GM12878 (cell line): ENCODE measurements at regions not wholly inside any gene's neighbourhood (a gene's known extent, or its start where the extent isn't known, plus 50 kb on each side); places are given as distances from the start of the nearest gene placed in this dataset.

Experiments used
- ATAC-seq: fragments of 200-7000 bp; cut with Tn5 transposase; 3 replicates; pipeline ENCODE4 v1.9.1; 2020; ENCODE audit warnings: mild to moderate bottlenecking, moderate library complexity
- BruUV-seq: library from RNA; stranded (reverse); fragments of 400-500 nt; replicated peaks from 2 replicates; lab custom pipeline; 2021; lab: Mats Ljungman, UMichigan
- CTCF ChIA-PET: fragments of 300-600 bp; sonication (Branson Sonifier 250); formaldehyde crosslinking; extraction: SDS; loops from one replicate; lab custom pipeline; 2021; ENCODE audit warnings: inconsistent platforms; lab: Yijun Ruan, JAX
- POLR2A ChIA-PET: fragments of 350-600 bp; formaldehyde crosslinking; extraction: SDS; loops from one replicate; lab custom pipeline; 2021; ENCODE audit warnings: inconsistent platforms; lab: Charles Lee
- RAD21 ChIA-PET: fragments of 300-600 bp; sonication (Branson Sonifier 250); formaldehyde crosslinking; loops from one replicate; lab custom pipeline; 2023; ENCODE audit warnings: antibody characterized with exemption; ENCODE audit not compliant: unreplicated experiment; lab: Charles Lee
- SMC1A ChIA-PET: fragments of 300-600 bp; sonication (Branson Sonifier 250); formaldehyde crosslinking; loops from one replicate; lab custom pipeline; 2023; ENCODE audit not compliant: unreplicated experiment, uncharacterized antibody; lab: Charles Lee
- DNase-seq: peaks from one replicate; pipeline ENCODE4 v3.0.0-alpha.2; 2011; ENCODE audit warnings: low read depth, low spot score
- FAIRE-seq: peaks from 3 replicates; lab custom pipeline; 2011; peaks lifted over from hg19 to GRCh38; lab: Jason Lieb, UNC
- H2AFZ ChIP-seq: 2 replicates; pipeline ENCODE4 v1.6.0; 2011; ENCODE audit warnings: low read depth, low read length, control low read depth; ENCODE audit not compliant: control insufficient read depth
- H3K27ac ChIP-seq: 2 replicates; pipeline ENCODE4 v1.5.1; 2011; ENCODE audit warnings: control low read depth; ENCODE audit not compliant: control insufficient read depth, insufficient read depth
- H3K27me3 ChIP-seq, 2 experiments: replicated peaks in 1 of 2; 2 replicates each; pipeline versions ENCODE4 v1.6.0 to v1.6.1; 2011; ENCODE audit warnings: low read length in 1 of 2; ENCODE audit not compliant: control insufficient read depth in 2 of 2, insufficient read depth in 2 of 2
- H3K36me3 ChIP-seq, 2 experiments: 2 replicates each; pipeline ENCODE4 v1.5.1; 2011; ENCODE audit warnings: low read length in 1 of 2; ENCODE audit not compliant: control insufficient read depth in 2 of 2, insufficient read depth in 2 of 2
- H3K4me1 ChIP-seq: 2 replicates; pipeline ENCODE4 v1.6.1; 2011; ENCODE audit warnings: mild to moderate bottlenecking, low read length, moderate library complexity, mixed read lengths; ENCODE audit not compliant: control insufficient read depth, insufficient read depth
- H3K4me2 ChIP-seq: 2 replicates; pipeline ENCODE4 v1.6.0; 2011; ENCODE audit warnings: control low read depth; ENCODE audit not compliant: control insufficient read depth, insufficient read depth
- H3K4me3 ChIP-seq: fragments of 200-600 bp; sonication (generic); 2 replicates; pipeline ENCODE4 v1.5.1; 2016
- H3K79me2 ChIP-seq: 2 replicates; pipeline ENCODE4 v1.6.0; 2011; ENCODE audit warnings: low read length; ENCODE audit not compliant: control insufficient read depth, insufficient read depth
- H3K9ac ChIP-seq: 2 replicates; pipeline ENCODE4 v1.8.0; 2011; ENCODE audit warnings: low read length, control low read depth, mixed read lengths; ENCODE audit not compliant: control insufficient read depth, insufficient read depth
- H3K9me3 ChIP-seq: replicated peaks from 3 replicates; pipeline ENCODE4 v1.5.1; 2011; ENCODE audit warnings: mild to moderate bottlenecking, low read length; ENCODE audit not compliant: control insufficient read depth, insufficient read depth
- H4K20me1 ChIP-seq: 2 replicates; pipeline ENCODE4 v1.6.0; 2011; ENCODE audit not compliant: control insufficient read depth, insufficient read depth
- BCL11A ChIP-seq: IDR thresholded peaks from 2 replicates; pipeline ENCODE4 v1.6.1; 2011; ENCODE audit warnings: low read depth, low read length
- CREB1 ChIP-seq: IDR thresholded peaks from 2 replicates; pipeline ENCODE4 v1.6.1; 2012; ENCODE audit warnings: low read depth, mild to moderate bottlenecking, inconsistent platforms
- IKZF1 ChIP-seq: fragments of 450-650 bp; conservative IDR thresholded peaks from 2 replicates; pipeline ENCODE4 v1.6.1; 2017; ENCODE audit warnings: antibody characterized with exemption, mild to moderate bottlenecking
- IKZF2 ChIP-seq, 2 experiments: fragments of 450-650 bp; IDR thresholded peaks; 2 replicates each; pipeline ENCODE4 v1.6.1; 2017; ENCODE audit warnings: mild to moderate bottlenecking in 2 of 2, moderate library complexity in 2 of 2
- IRF4 ChIP-seq: IDR thresholded peaks from 2 replicates; pipeline ENCODE4 v1.6.1; 2011; ENCODE audit warnings: low read depth, low read length
- MEF2B ChIP-seq: fragments of 450-650 bp; IDR thresholded peaks from 2 replicates; pipeline ENCODE4 v1.6.1; 2018; ENCODE audit warnings: mild to moderate bottlenecking, moderate library complexity; ENCODE audit not compliant: partially characterized antibody, poor library complexity, severe bottlenecking
- MTA2 ChIP-seq: fragments of 450-650 bp; IDR thresholded peaks from 2 replicates; pipeline ENCODE4 v1.6.1; 2016; ENCODE audit warnings: low read depth, mild to moderate bottlenecking, moderate library complexity
- PAX5 ChIP-seq: IDR thresholded peaks from 2 replicates; pipeline ENCODE4 v1.6.1; 2011; ENCODE audit warnings: low read depth, low read length, borderline replicate concordance
- RUNX3 ChIP-seq: IDR thresholded peaks from 2 replicates; pipeline ENCODE4 v1.6.1; 2012; ENCODE audit warnings: low read length, inconsistent platforms
- SIN3A ChIP-seq: IDR thresholded peaks from 2 replicates; pipeline ENCODE4 v1.6.1; 2012; ENCODE audit warnings: low read depth, low read length, improper control_type of control experiment
- TAF1 ChIP-seq: IDR thresholded peaks from 2 replicates; pipeline ENCODE4 v1.6.1; 2011; ENCODE audit warnings: mild to moderate bottlenecking, low read depth, low read length, borderline replicate concordance
- TCF7 ChIP-seq: IDR thresholded peaks from 2 replicates; pipeline ENCODE4 v1.6.1; 2014; ENCODE audit warnings: antibody characterized with exemption, borderline replicate concordance
- ZBED1 ChIP-seq: IDR thresholded peaks from 2 replicates; pipeline ENCODE4 v1.6.1; 2016; ENCODE audit warnings: borderline replicate concordance
- ZSCAN29 ChIP-seq: fragments of 450-650 bp; IDR thresholded peaks from 2 replicates; pipeline ENCODE4 v1.6.1; 2017; ENCODE audit warnings: mild to moderate bottlenecking, moderate library complexity
- WGBS: methylation state at CpG from one replicate; pipeline ENCODE4 v1.1.6; 2016; ENCODE audit warnings: low lambda C conversion rate; ENCODE audit not compliant: insufficient replicate concordance, insufficient coverage; ENCODE audit errors: missing lambda C conversion rate; 5-methylcytosine and 5-hydroxymethylcytosine counted together
- in situ Hi-C: fragments of 300-500 bp; cut with MboI; formaldehyde crosslinking; loops from 9 replicates; pipeline ENCODE4 v1.14.3; 2018; ENCODE audit warnings: mixed read lengths
- intact Hi-C: fragments of 100-400 bp; cut with micrococcal nuclease; formaldehyde crosslinking; loops from one replicate; pipeline ENCODE4 v1.14.2; 2022; ENCODE audit not compliant: unreplicated experiment
- TF ChIP-seq, protein P1 (sequence below): fragments of 450-650 bp; conservative IDR thresholded peaks from 2 replicates; pipeline ENCODE4 v1.6.1; 2017; ENCODE audit warnings: mild to moderate bottlenecking, moderate library complexity
- TF ChIP-seq, protein P2 (sequence below): fragments of 450-650 bp; IDR thresholded peaks from 2 replicates; pipeline ENCODE4 v1.6.1; 2017; ENCODE audit warnings: mild to moderate bottlenecking, low read depth, inconsistent platforms; ENCODE audit not compliant: poor library complexity, severe bottlenecking
- TF ChIP-seq, protein P3 (sequence below): IDR thresholded peaks from 2 replicates; pipeline ENCODE4 v1.6.1; 2012; ENCODE audit warnings: low read depth, low read length, improper control_type of control experiment
- TF ChIP-seq, protein P4 (sequence below): fragments of 450-650 bp; IDR thresholded peaks from 2 replicates; pipeline ENCODE4 v1.6.1; 2016; ENCODE audit warnings: mild to moderate bottlenecking
- TF ChIP-seq, protein P5 (sequence below): fragments of 450-650 bp; IDR thresholded peaks from 2 replicates; pipeline ENCODE4 v1.6.1; 2014; ENCODE audit warnings: mild to moderate bottlenecking

DNA sequence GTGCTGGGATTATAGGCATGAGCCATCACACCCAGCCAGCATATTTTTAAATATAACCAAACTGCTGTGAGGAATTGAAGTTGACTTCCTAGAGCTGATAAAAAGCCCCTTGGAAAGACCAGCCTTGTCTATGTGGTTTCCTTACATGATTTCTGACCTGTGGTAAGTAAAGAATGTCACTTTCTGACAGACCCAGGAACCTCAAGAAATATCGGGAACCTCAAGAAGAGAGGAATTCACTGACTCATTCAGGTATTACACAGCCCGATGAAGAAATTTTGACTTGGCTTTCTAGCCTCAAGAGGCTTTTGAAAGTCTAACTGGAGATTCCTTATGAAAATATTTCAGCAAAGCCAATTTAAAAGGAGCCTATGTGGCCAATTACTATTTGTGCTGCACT is 71.8 kb downstream of the FOXF2 start:
- no peak overlapping the region for H2AFZ ChIP-seq
- no peaks in the 10 kb centered on the region for H3K36me3 ChIP-seq
- ATAC-seq (peak; percentile 92), DNase-seq (peak; percentile 62), FAIRE-seq (no peak)
- no peak overlapping the region for H3K27ac ChIP-seq
- ChIA-PET SMC1A (interaction anchor here (0.9 to 3.8 kb wide), 7 partner anchors 9 to 25 kb away, joined by 3 to 21 read pairs (median 3); no protein-coding TSS in a partner anchor), POLR2A (interaction anchor here (0.6 to 1.0 kb wide), 3 partner anchors 9 to 1901 kb away, joined by 3 read pairs; no protein-coding TSS in a partner anchor), CTCF (interaction anchor here (0.8 to 2.5 kb wide), 6 partner anchors 10 to 93 kb away, joined by 3 to 17 read pairs (median 4); no protein-coding TSS in a partner anchor), RAD21 (interaction anchor here (1.0 to 2.1 kb wide), 3 partner anchors 9 to 24 kb away, joined by 3 to 12 read pairs (median 5); no protein-coding TSS in a partner anchor)
- no peaks in the 10 kb centered on the region for H3K27me3 ChIP-seq
- no peaks in the 10 kb centered on the region for H4K20me1 ChIP-seq
- no peak overlapping the region for H3K4me3 ChIP-seq
- peak overlapping the region; percentile 13 for H3K4me2 ChIP-seq
- H3K79me2 ChIP-seq = no peaks in the 10 kb centered on the region
- BruUV-seq = no TSS peak
- WGBS = 0% methylated on average over 2 of the region's 2 CpGs
- intact Hi-C loops (no loop called here), in situ Hi-C loops (no loop called here)
- no peak overlapping the region for H3K9ac ChIP-seq
- H3K4me1 ChIP-seq = peaks cover 4% of the 10 kb centered on the region; the same call in 1 of the 2 replicates
- no peaks in the 10 kb centered on the region; the same call in 1 of the 3 replicates for H3K9me3 ChIP-seq
- TF ChIP-seq, protein P1, sequence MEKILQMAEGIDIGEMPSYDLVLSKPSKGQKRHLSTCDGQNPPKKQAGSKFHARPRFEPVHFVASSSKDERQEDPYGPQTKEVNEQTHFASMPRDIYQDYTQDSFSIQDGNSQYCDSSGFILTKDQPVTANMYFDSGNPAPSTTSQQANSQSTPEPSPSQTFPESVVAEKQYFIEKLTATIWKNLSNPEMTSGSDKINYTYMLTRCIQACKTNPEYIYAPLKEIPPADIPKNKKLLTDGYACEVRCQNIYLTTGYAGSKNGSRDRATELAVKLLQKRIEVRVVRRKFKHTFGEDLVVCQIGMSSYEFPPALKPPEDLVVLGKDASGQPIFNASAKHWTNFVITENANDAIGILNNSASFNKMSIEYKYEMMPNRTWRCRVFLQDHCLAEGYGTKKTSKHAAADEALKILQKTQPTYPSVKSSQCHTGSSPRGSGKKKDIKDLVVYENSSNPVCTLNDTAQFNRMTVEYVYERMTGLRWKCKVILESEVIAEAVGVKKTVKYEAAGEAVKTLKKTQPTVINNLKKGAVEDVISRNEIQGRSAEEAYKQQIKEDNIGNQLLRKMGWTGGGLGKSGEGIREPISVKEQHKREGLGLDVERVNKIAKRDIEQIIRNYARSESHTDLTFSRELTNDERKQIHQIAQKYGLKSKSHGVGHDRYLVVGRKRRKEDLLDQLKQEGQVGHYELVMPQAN = no peak
- TF ChIP-seq IRF4 = peak; percentile 52; the same call in 1 of the 2 replicates
- TF ChIP-seq ZBED1 = no peak
- TF ChIP-seq PAX5 = no peak
- TF ChIP-seq RUNX3 = peak; percentile 96
- TF ChIP-seq, protein P2, sequence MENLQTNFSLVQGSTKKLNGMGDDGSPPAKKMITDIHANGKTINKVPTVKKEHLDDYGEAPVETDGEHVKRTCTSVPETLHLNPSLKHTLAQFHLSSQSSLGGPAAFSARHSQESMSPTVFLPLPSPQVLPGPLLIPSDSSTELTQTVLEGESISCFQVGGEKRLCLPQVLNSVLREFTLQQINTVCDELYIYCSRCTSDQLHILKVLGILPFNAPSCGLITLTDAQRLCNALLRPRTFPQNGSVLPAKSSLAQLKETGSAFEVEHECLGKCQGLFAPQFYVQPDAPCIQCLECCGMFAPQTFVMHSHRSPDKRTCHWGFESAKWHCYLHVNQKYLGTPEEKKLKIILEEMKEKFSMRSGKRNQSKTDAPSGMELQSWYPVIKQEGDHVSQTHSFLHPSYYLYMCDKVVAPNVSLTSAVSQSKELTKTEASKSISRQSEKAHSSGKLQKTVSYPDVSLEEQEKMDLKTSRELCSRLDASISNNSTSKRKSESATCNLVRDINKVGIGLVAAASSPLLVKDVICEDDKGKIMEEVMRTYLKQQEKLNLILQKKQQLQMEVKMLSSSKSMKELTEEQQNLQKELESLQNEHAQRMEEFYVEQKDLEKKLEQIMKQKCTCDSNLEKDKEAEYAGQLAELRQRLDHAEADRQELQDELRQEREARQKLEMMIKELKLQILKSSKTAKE = peak; percentile 77
- TF ChIP-seq MTA2 = peak; percentile 88
- no peak for TF ChIP-seq ZSCAN29
- TF ChIP-seq, protein P3, sequence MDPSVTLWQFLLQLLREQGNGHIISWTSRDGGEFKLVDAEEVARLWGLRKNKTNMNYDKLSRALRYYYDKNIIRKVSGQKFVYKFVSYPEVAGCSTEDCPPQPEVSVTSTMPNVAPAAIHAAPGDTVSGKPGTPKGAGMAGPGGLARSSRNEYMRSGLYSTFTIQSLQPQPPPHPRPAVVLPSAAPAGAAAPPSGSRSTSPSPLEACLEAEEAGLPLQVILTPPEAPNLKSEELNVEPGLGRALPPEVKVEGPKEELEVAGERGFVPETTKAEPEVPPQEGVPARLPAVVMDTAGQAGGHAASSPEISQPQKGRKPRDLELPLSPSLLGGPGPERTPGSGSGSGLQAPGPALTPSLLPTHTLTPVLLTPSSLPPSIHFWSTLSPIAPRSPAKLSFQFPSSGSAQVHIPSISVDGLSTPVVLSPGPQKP = no peak
- TF ChIP-seq CREB1 = no peak
- TF ChIP-seq BCL11A = peak; percentile 70; the same call in 1 of the 2 replicates
- peak; percentile 33 for TF ChIP-seq MEF2B
- TF ChIP-seq, protein P4, sequence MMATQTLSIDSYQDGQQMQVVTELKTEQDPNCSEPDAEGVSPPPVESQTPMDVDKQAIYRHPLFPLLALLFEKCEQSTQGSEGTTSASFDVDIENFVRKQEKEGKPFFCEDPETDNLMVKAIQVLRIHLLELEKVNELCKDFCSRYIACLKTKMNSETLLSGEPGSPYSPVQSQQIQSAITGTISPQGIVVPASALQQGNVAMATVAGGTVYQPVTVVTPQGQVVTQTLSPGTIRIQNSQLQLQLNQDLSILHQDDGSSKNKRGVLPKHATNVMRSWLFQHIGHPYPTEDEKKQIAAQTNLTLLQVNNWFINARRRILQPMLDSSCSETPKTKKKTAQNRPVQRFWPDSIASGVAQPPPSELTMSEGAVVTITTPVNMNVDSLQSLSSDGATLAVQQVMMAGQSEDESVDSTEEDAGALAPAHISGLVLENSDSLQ = peak; percentile 30; the same call in 1 of the 2 replicates
- TF ChIP-seq, protein P5, sequence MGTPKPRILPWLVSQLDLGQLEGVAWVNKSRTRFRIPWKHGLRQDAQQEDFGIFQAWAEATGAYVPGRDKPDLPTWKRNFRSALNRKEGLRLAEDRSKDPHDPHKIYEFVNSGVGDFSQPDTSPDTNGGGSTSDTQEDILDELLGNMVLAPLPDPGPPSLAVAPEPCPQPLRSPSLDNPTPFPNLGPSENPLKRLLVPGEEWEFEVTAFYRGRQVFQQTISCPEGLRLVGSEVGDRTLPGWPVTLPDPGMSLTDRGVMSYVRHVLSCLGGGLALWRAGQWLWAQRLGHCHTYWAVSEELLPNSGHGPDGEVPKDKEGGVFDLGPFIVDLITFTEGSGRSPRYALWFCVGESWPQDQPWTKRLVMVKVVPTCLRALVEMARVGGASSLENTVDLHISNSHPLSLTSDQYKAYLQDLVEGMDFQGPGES = no peak
- no peak for TF ChIP-seq TCF7
- peak; percentile 85 for TF ChIP-seq IKZF1
- TF ChIP-seq IKZF2 (IDR thresholded peaks at IDR 0.05) = peak; percentile 93
- TF ChIP-seq SIN3A = no peak
- no peak for TF ChIP-seq TAF1
